NT2/D1 (cell line): ENCODE measurements at regions not wholly inside any gene's neighbourhood (a gene's known extent, or its start where the extent isn't known, plus 50 kb on each side); places are given as distances from the start of the nearest gene placed in this dataset.

Experiments used
- DNase-seq: peaks from one replicate; pipeline ENCODE4 v3.0.0-alpha.2; 2011; ENCODE audit warnings: low read depth, low spot score
- H3K27me3 ChIP-seq: 2 replicates; pipeline ENCODE4 v1.6.0; 2011; ENCODE audit warnings: mild to moderate bottlenecking; ENCODE audit not compliant: insufficient read length, insufficient read depth
- H3K36me3 ChIP-seq: 2 replicates; pipeline ENCODE4 v1.6.1; 2011; ENCODE audit warnings: mild to moderate bottlenecking, low read length, mixed read lengths; ENCODE audit not compliant: insufficient read depth, insufficient read length
- H3K4me1 ChIP-seq: 2 replicates; pipeline ENCODE4 v1.5.1; 2011; ENCODE audit not compliant: insufficient read depth, insufficient read length
- H3K4me3 ChIP-seq: 2 replicates; pipeline ENCODE4 v1.5.1; 2011; ENCODE audit warnings: low read depth; ENCODE audit not compliant: insufficient read length
- H3K9ac ChIP-seq: 2 replicates; pipeline ENCODE4 v1.6.0; 2011; ENCODE audit warnings: low read depth; ENCODE audit not compliant: insufficient read length
- H3K9me3 ChIP-seq: 2 replicates; pipeline ENCODE4 v1.5.1; 2011; ENCODE audit warnings: mild to moderate bottlenecking, low read length; ENCODE audit not compliant: insufficient read depth
- SUZ12 ChIP-seq: IDR thresholded peaks from 2 replicates; pipeline ENCODE4 v1.6.1; 2011; ENCODE audit not compliant: insufficient read length, insufficient read depth; ENCODE audit errors: extremely low read depth
- YY1 ChIP-seq: IDR thresholded peaks from 2 replicates; pipeline ENCODE4 v1.6.1; 2011; ENCODE audit not compliant: insufficient read length, insufficient read depth
- ZNF274 ChIP-seq: IDR thresholded peaks from 2 replicates; pipeline ENCODE4 v1.6.1; 2011; ENCODE audit warnings: mild to moderate bottlenecking, low read depth, low read length

DNA sequence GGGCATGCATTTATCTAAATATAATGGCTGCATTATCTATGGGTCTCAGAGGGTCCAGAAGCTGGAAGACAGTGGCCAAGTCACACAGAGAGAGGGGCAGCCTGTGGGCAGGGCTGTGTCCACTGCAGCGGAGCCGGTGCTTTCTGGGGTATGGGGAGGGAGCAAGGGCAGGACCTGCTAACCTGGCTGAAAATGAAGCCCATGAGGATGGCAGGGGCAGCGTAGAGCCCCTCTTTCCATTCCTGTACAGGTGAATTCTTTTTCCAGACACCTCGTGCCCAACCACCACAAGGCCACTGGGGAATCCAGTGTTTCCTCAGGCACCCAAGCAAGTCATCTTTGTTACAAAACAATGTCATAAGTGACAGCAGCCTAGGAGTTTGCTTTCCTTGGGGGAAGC is 305.9 kb upstream of the IRX4 start:
- TF ChIP-seq SUZ12 (no peak), ZNF274 (no peak), YY1 (no peak)
- H3K36me3 ChIP-seq: no peaks in the 10 kb centered on the region
- H3K27me3 ChIP-seq: no peaks in the 10 kb centered on the region
- no peaks in the 10 kb centered on the region for H3K9me3 ChIP-seq
- no peaks in the 10 kb centered on the region for H3K4me1 ChIP-seq
- no peak overlapping the region for H3K9ac ChIP-seq
- no peak for DNase-seq
- no peak overlapping the region for H3K4me3 ChIP-seq

DNA sequence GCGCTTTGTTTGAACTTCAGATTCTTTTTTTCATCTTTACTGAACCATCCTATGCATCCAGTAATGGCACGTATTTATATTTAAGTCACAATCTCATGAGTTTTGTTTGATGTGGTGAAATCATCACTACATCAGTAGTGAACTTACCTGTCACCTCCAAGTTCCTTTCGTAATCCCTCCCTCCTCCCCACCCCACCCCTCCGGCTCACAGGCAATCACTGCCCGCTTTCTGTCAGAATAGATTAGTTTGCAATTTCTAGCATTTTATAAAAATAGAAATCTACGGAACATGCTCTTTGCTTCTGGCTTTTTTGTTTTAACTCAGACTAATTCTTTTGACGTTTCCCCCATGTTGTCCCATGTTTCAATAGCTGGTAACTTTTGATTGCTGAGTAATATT is 305.4 kb upstream of the IRX4 start:
- DNase-seq: no peak
- TF ChIP-seq SUZ12: no peak
- TF ChIP-seq ZNF274: no peak
- TF ChIP-seq YY1: no peak
- no peaks in the 10 kb centered on the region for H3K9me3 ChIP-seq
- H3K4me3 ChIP-seq: no peak overlapping the region
- no peaks in the 10 kb centered on the region for H3K27me3 ChIP-seq
- no peaks in the 10 kb centered on the region for H3K36me3 ChIP-seq
- no peaks in the 10 kb centered on the region for H3K4me1 ChIP-seq
- no peak overlapping the region for H3K9ac ChIP-seq

DNA sequence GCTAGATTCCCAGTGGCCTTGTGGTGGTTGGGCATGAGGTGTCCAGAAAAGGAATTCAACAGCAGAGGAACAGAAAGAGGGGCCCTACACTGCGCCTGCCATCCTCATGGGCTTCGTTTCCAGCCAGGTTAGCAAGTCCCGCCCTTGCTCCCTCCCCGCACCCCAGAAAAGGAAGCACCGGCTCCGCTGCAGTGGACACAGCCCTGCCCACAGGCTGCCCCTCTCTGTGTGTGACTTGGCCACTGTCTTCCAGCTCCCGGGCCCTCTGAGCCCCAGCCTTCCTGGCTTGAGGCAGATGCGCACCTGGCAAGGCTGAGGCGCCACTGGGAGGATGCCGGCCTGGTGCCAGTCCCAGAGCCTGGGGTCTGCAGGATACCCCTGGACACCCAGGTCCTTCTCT is 305.0 kb upstream of the IRX4 start:
- TF ChIP-seq ZNF274 (no peak), YY1 (no peak), SUZ12 (no peak)
- Histone ChIP-seq H3K9ac (no peak overlapping the region), H3K36me3 (no peaks in the 10 kb centered on the region), H3K9me3 (no peaks in the 10 kb centered on the region), H3K4me3 (no peak overlapping the region), H3K4me1 (no peaks in the 10 kb centered on the region), H3K27me3 (no peaks in the 10 kb centered on the region)
- DNase-seq: no peak

DNA sequence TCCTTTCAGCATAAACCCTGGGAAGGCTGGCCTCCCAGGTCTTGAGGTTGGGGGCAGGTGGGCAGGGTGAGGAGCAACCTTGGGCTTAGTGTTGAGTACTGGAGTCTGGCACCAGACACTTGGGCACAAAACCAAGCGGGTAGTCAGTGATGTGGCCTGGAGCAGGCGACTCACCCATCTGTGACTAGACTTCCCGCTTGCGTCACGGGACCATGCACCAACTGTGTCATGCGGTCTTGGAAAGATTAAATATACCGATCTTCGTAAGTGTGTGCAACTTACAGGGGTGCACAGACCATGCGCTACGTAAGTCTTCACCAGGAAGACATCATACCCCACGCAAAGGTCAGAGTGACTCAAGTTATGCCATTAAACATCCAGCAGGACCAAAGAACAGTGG is 304.4 kb upstream of the IRX4 start:
- no peak for DNase-seq
- TF ChIP-seq SUZ12 (no peak), ZNF274 (no peak), YY1 (no peak)
- Histone ChIP-seq H3K4me3 (no peak overlapping the region), H3K9me3 (no peaks in the 10 kb centered on the region), H3K36me3 (no peaks in the 10 kb centered on the region), H3K9ac (no peak overlapping the region), H3K4me1 (no peaks in the 10 kb centered on the region), H3K27me3 (no peaks in the 10 kb centered on the region)

- no peak overlapping the region for H3K4me3 ChIP-seq
- no peak for DNase-seq
- no peaks in the 10 kb centered on the region for H3K4me1 ChIP-seq
- H3K9me3 ChIP-seq: no peaks in the 10 kb centered on the region
- no peak overlapping the region for H3K9ac ChIP-seq
- no peaks in the 10 kb centered on the region for H3K36me3 ChIP-seq
- TF ChIP-seq SUZ12 (no peak), YY1 (no peak)
- H3K27me3 ChIP-seq: no peaks in the 10 kb centered on the region
These were observed 303.8 kb upstream of the IRX4 start for GRCh38 chr5:2186472-2187015.

DNA sequence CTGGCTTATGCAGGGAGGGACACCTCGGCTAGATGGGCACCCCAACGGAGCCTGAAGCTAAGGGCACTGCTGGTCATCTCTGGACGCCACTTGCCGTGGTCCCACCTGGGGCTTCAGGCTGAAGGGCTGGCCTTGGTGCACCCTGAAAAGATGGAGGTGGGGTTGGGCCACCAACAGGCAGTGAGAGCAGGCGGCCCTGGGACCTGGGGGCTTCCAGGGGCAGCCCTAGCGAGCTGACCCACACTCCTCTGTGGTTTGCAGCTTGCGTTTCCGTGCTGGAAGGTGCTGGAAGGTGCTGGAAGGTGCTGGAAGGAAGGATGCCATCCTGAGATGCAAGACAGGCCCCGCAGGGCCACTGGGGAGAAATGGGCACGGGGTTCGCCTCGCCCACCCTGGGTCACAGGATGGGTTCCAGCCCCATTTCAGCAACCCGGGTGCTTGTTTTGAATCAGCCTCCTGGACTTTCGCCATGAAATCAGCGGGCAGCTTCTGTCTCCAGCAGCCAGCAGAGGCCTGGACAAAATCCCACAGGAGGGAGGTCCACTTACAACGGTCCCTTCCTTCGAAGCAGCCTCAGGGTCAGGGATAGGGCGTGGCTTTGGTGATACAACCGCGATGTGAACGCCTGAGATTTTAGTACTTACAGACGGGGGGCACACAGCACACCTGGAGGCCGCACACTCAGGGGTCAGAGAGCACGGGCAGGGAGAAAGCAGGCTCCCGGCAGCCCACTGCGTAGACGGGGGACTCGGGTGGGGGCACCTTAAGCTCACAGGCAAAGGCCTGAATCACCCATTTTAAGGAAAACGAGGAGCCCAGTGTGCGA is 303.1 kb upstream of the IRX4 start:
- Histone ChIP-seq H3K9me3 (no peaks in the 10 kb centered on the region), H3K36me3 (no peaks in the 10 kb centered on the region), H3K4me1 (no peaks in the 10 kb centered on the region), H3K4me3 (no peak overlapping the region), H3K9ac (no peak overlapping the region), H3K27me3 (no peaks in the 10 kb centered on the region)
- no peak for TF ChIP-seq YY1
- no peak for TF ChIP-seq SUZ12
- TF ChIP-seq ZNF274: no peak
- no peak for DNase-seq

DNA sequence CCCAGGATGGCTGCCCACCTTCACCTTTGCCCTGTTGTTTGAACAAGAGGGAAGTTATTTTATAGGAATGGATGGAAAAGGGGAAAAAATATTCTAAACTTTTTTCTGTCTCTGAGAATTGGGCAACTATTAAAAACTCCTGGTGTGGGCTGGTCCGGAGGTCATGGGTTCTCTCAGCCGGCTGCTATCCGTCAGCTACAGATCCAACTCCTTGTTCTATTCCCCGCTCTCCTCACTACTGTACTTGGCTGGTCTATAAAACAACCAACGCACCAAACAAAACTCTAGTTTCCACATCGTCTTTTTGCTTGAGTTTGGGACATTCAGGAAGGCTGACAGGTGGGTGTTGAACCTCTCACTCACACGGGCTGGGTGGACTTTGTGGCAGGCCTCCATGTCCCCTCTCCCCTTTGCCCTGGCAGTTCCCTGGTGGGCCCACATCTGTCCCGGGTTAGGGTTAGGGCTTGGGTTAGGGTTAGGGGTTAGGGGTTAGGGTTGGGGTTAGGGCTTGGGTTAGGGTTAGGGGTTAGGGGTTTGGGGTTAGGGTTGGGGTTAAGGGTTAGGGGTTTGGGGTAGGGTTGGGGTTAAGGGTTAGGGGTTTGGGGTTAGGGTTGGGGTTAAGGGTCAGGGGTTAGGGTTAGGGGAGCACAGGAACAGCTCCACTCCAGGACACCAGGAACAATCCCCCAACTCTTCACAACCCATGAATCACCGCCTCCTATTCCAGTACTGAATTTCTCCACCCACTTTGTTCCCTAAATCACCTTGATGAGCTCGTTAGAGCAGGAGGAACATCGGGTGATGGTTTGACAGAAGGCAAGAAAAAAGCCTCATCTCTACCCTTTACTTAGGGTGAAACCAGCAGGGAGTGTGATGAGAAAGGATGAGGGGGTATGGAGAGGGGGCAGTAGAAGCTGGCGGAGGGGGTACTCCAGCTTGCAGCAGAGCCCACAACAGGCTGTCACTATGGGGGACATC is 302.1 kb upstream of the IRX4 start:
- no peak for DNase-seq
- Histone ChIP-seq H3K27me3 (no peaks in the 10 kb centered on the region), H3K9me3 (no peaks in the 10 kb centered on the region), H3K36me3 (no peaks in the 10 kb centered on the region), H3K4me3 (no peak overlapping the region), H3K4me1 (no peaks in the 10 kb centered on the region), H3K9ac (no peak overlapping the region)
- TF ChIP-seq ZNF274 (no peak), SUZ12 (no peak), YY1 (no peak)
